Uterus (tissue), 2 donors: ENCODE measurements at regions not wholly inside any gene's neighbourhood (a gene's known extent, or its start where the extent isn't known, plus 50 kb on each side); places are given as distances from the start of the nearest gene placed in this dataset.

Source experiments
- POLR2A ChIP-seq, 2 donors: fragments of 450-650 bp; IDR thresholded peaks; one replicate each; pipeline ENCODE4 v1.6.1; 2016; ENCODE audit warnings: antibody characterized with exemption in 2 of 2, mild to moderate bottlenecking in 1 of 2, moderate library complexity in 1 of 2
- TF ChIP-seq, protein P1 (sequence below), 4 experiments: fragments of 200-600 bp in 2 of 4; fragments of 450-650 bp in 2 of 4; sonication (generic) in 2 of 4; IDR thresholded peaks; one replicate each; pipeline ENCODE4 v1.5.1; 2016 to 2019; ENCODE audit warnings: antibody characterized with exemption in 4 of 4, mild to moderate bottlenecking in 2 of 4, moderate library complexity in 1 of 4

DNA sequence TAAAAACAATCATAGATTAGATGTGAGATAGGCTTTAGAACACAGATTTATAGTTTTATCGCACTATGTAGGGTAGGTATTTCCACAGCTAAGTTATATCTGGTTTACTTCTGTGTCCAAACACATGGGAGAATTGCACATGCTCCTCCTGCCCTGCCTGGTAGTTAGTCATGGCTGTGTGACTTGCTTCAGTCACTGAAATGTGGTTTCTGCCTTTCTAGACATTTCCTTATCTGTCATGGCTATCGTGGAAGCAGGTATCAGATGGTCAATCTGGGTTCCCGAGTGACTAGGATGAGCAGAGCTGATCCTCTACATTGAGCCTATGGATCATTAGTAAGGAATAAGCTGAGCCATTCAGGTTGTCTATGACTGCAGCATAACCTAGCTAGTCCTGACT lies 117.8 kb upstream of the GMDS start:
- TF ChIP-seq, protein P1, sequence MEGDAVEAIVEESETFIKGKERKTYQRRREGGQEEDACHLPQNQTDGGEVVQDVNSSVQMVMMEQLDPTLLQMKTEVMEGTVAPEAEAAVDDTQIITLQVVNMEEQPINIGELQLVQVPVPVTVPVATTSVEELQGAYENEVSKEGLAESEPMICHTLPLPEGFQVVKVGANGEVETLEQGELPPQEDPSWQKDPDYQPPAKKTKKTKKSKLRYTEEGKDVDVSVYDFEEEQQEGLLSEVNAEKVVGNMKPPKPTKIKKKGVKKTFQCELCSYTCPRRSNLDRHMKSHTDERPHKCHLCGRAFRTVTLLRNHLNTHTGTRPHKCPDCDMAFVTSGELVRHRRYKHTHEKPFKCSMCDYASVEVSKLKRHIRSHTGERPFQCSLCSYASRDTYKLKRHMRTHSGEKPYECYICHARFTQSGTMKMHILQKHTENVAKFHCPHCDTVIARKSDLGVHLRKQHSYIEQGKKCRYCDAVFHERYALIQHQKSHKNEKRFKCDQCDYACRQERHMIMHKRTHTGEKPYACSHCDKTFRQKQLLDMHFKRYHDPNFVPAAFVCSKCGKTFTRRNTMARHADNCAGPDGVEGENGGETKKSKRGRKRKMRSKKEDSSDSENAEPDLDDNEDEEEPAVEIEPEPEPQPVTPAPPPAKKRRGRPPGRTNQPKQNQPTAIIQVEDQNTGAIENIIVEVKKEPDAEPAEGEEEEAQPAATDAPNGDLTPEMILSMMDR (IDR thresholded peaks at IDR 0.05) = no peak
- TF ChIP-seq POLR2A (IDR thresholded peaks at IDR 0.05) = no peak
